Heart right ventricle (tissue), 16 donors: ENCODE measurements at regions not wholly inside any gene's neighbourhood (a gene's known extent, or its start where the extent isn't known, plus 50 kb on each side); places are given as distances from the start of the nearest gene placed in this dataset.
A peak's percentile ranks its signal among the peaks of the same experiment; 100 is the strongest.
"Not testable (repeated sequence)": the region's sequence is repeated elsewhere in the genome, so short reads cannot be mapped to it uniquely, and the experiment has no call there.

Experiments
- ATAC-seq, 8 donors: fragments of 200-7000 bp; cut with Tn5 transposase; one replicate each; pipeline ENCODE4 v1.9.1; 2020; ENCODE audit warnings: mild to moderate bottlenecking in 8 of 8, moderate library complexity in 8 of 8, moderate number of reproducible peaks in 1 of 8
- DNase-seq, 2 donors: peaks; one replicate each; pipeline ENCODE4 v3.0.0-alpha.2; 2020
- H3K27ac ChIP-seq, 10 donors: fragments of 200-600 bp; sonication (generic) in 2 of 10; one replicate each; pipeline versions ENCODE4 v1.5.0 to v1.8.0; 2020 to 2022; ENCODE audit warnings: mild to moderate bottlenecking in 3 of 10
- H3K27me3 ChIP-seq, 7 donors: fragments of 200-600 bp; one replicate each; pipeline ENCODE4 v1.8.0; 2021 to 2022; ENCODE audit warnings: mild to moderate bottlenecking in 2 of 7
- H3K36me3 ChIP-seq, 9 donors: fragments of 200-600 bp; sonication (generic) in 1 of 9; one replicate each; pipeline versions ENCODE4 v1.5.0 to v1.8.0; 2020 to 2022; ENCODE audit warnings: mild to moderate bottlenecking in 2 of 9
- H3K4me1 ChIP-seq, 9 donors: fragments of 200-600 bp; sonication (generic) in 1 of 9; one replicate each; pipeline versions ENCODE4 v1.5.0 to v1.8.0; 2020 to 2022; ENCODE audit warnings: mild to moderate bottlenecking in 4 of 9
- H3K4me3 ChIP-seq, 10 donors: fragments of 200-600 bp; sonication (generic) in 2 of 10; one replicate each; pipeline versions ENCODE4 v1.5.0 to v1.8.0; 2020 to 2022; ENCODE audit warnings: mild to moderate bottlenecking in 7 of 10, moderate library complexity in 2 of 10
- H3K9me3 ChIP-seq, 11 donors: fragments of 200-600 bp in 10 of 11; sonication (generic) in 2 of 11; one replicate each; pipeline versions ENCODE4 v1.5.0 to v1.8.0; 2013 to 2022; ENCODE audit warnings: mild to moderate bottlenecking in 2 of 11, control low read depth in 1 of 11, moderate library complexity in 1 of 11
- WGBS, 2 donors: extraction: QIAGEN DNeasy Blood & Tissue Kit; methylation state at CpG; one replicate each; pipeline ENCODE4 v1.1.7; 2013; ENCODE audit warnings: inconsistent platforms in 1 of 2; 5-methylcytosine and 5-hydroxymethylcytosine counted together
- intact Hi-C, 10 donors: fragments of 100-400 bp; cut with DNase I; formaldehyde crosslinking; loops; one replicate each; pipeline versions ENCODE4 v1.11.1 to v1.14.2; 2022
- TF ChIP-seq, protein P1 (sequence below), 9 donors: fragments of 200-600 bp; sonication (generic) in 2 of 9; IDR thresholded peaks; one replicate each; pipeline versions ENCODE4 v1.5.0 to v1.8.0; 2021 to 2022; ENCODE audit warnings: antibody characterized with exemption in 9 of 9, mild to moderate bottlenecking in 5 of 9, moderate library complexity in 1 of 9
- donor health status: Arrhythmogenic right ventricular cardiomyopathy.
- donor health status: ischemic (EF 13 %, LVEDD 7.1; RV severe dilation, severe dysfunction).
- donor health status: healthy with polysubstance abuse.
- donor health status: DM: no; HTN: yes; CAD: no.
- donor health status: DM: no; HTN: no; CAD: no.
- donor health status: ischemic (EF 25% LVEDD 6.9; RV normal size, moderate dysfunction).
- donor health status: ischemic (EF 25% LVEDD 5.7; RV mildly dilated, moderate dysfunction).
- donor health status: healthy.
- donor health status: DM: yes; HTN: yes; CAD: no.
- donor health status: Ischemic cardiomyopathy.
- donor health status: ischemic (EF 35%, LVEDD 5.7; RV mildly dilated, moderate dysfunction).
- donor health status: nonischemic (EF 11% LVEDD 7.7; RV severe dilation, severe dysfunction).
- donor health status: DM: yes; HTN: yes; CAD: no.
- donor health status: PGD.
- donor health status: ischemic (EF 29% LVEDD 5.4; RV normal size, mild dysfunction).
- donor health status: nonischemic (EF 23%, LVEDD 6.1; RV moderate dilation, normal function).

DNA sequence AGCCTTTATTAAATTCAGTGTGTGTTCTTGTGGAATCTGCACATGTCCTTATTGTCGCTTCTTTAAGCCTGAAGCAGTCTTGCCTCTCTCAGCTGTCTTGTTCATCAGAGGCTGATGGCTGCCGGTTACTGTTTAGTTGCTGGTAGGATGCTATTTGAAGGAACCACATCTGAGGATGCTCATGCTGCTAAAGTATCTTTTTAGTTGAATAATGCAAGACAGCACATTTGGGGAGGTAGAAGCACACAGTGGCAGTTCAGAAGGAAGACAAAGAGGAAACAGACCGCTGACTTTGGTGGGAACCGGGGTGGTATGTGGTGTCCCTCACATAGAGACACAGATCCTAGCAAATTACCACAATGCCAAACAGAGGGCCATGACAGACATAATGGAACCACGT is 144.2 kb upstream of the HDDC2 start:
- ATAC-seq, result no peak
- 92 to 95% methylated on average over 5 of the region's 5 CpGs for WGBS, 2 donors
- no peak for DNase-seq
- intact Hi-C loops, result loop anchor here in 3 of 10 donors (1.0 to 10.0 kb wide), 3 partner anchors 37 to 299 kb away; partner anchors contain the start of gene HEY2 (in 2 of the 3)
- Histone ChIP-seq H3K4me1 (peaks cover 0 to 19% (median 4%) of the 10 kb centered on the region in 9 donors), H3K27me3 (no peaks in the 10 kb centered on the region), H3K27ac (peak overlapping the region in 3 of 10 donors; percentile 75 to 78 (median 77)), H3K36me3 (no peaks in the 10 kb centered on the region), H3K4me3 (no peak overlapping the region), H3K9me3 (peaks cover 0 to 20% (median 0%) of the 10 kb centered on the region in 11 donors)
- TF ChIP-seq, protein P1, sequence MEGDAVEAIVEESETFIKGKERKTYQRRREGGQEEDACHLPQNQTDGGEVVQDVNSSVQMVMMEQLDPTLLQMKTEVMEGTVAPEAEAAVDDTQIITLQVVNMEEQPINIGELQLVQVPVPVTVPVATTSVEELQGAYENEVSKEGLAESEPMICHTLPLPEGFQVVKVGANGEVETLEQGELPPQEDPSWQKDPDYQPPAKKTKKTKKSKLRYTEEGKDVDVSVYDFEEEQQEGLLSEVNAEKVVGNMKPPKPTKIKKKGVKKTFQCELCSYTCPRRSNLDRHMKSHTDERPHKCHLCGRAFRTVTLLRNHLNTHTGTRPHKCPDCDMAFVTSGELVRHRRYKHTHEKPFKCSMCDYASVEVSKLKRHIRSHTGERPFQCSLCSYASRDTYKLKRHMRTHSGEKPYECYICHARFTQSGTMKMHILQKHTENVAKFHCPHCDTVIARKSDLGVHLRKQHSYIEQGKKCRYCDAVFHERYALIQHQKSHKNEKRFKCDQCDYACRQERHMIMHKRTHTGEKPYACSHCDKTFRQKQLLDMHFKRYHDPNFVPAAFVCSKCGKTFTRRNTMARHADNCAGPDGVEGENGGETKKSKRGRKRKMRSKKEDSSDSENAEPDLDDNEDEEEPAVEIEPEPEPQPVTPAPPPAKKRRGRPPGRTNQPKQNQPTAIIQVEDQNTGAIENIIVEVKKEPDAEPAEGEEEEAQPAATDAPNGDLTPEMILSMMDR (IDR thresholded peaks at IDR 0.05), result no peak

DNA sequence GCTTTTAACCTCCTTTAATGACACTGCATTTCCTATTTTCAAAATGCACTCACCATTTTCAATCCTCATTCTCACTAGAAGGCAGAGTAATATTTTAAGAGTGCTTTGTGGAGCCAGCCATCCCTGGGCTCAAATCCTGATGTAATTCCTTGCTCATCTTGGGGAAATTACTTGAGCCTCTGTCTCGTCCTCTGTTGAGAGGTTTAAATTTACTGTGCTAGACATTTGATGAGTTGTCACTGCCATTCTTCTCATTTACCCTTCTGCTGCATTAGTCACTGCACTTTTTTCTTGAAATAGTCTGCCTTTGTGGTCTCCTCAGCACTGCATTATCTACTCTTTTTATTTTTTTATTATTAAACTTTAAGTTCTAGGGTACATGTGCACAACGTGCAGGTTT is 150.0 kb upstream of the HDDC2 start:
- H3K27me3 ChIP-seq, result no peaks in the 10 kb centered on the region
- H3K4me3 ChIP-seq, result no peak overlapping the region
- H3K4me1 ChIP-seq, result no peaks in the 10 kb centered on the region
- intact Hi-C loops, result no loop called here
- no peak for ATAC-seq
- no peaks in the 10 kb centered on the region for H3K36me3 ChIP-seq
- H3K27ac ChIP-seq, result no peak overlapping the region
- DNase-seq, result no peak
- WGBS, 2 donors, result 44 to 48% methylated on average over 2 of the region's 2 CpGs
- TF ChIP-seq, protein P1 (IDR thresholded peaks at IDR 0.05), result no peak
- H3K9me3 ChIP-seq, result peaks cover 0 to 36% (median 14%) of the 10 kb centered on the region in 11 donors

DNA sequence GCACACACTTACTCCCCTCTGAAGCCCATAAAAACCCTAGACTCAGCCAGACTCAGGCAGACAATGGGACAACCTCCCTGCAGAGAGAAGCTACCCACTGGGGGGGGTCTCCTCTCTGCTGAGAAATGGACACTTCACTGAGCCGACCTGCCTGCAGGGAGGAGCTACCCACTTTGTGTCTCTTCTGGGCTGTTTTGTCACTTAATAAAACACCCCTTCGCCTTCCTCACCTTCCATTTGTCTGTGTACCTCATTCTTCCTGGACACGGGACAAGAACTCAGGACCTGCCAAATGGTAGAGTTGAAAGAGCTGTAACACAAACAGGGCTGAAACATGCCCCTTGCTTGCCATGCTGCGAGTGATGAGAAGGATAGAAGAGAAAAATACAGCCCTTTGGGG is 151.7 kb upstream of the HDDC2 start:
- ATAC-seq, result no peak
- WGBS, 2 donors, result 72 to 74% methylated on average over 4 of the region's 4 CpGs
- DNase-seq, result no peak
- TF ChIP-seq, protein P1 (IDR thresholded peaks at IDR 0.05), result no peak
- H3K9me3 ChIP-seq, result peaks cover 0 to 32% (median 14%) of the 10 kb centered on the region in 11 donors
- H3K27ac ChIP-seq, result no peak overlapping the region
- H3K36me3 ChIP-seq, result no peaks in the 10 kb centered on the region
- H3K4me1 ChIP-seq, result no peaks in the 10 kb centered on the region
- intact Hi-C loops, result no loop called here
- no peak overlapping the region for H3K4me3 ChIP-seq
- no peaks in the 10 kb centered on the region for H3K27me3 ChIP-seq

GRCh38 chr6:125454351-125454750 is 152.6 kb upstream of the HDDC2 start:
- 61 to 67% methylated on average over 1 of the region's 1 CpG for WGBS, 2 donors
- no peak for ATAC-seq
- peaks cover 0 to 35% (median 11%) of the 10 kb centered on the region in 11 donors for H3K9me3 ChIP-seq
- no peak overlapping the region for H3K27ac ChIP-seq
- no peak overlapping the region for H3K4me3 ChIP-seq
- H3K36me3 ChIP-seq, result no peaks in the 10 kb centered on the region
- H3K27me3 ChIP-seq, result no peaks in the 10 kb centered on the region
- intact Hi-C loops, result no loop called here
- H3K4me1 ChIP-seq, result no peaks in the 10 kb centered on the region
- TF ChIP-seq, protein P1 (IDR thresholded peaks at IDR 0.05), result no peak
- DNase-seq, result no peak

- H3K4me1 ChIP-seq, intact Hi-C loops, ATAC-seq, DNase-seq, H3K4me3 ChIP-seq, H3K27me3 ChIP-seq, H3K27ac ChIP-seq, H3K36me3 ChIP-seq: not testable (repeated sequence)
- WGBS, 2 donors, result 92 to 100% methylated on average over 1 of the region's 1 CpG
- peaks cover 0 to 28% (median 6%) of the 10 kb centered on the region in 11 donors for H3K9me3 ChIP-seq
Measured at GRCh38 chr6:125458493-125458892, 156.7 kb upstream of the HDDC2 start.

DNA sequence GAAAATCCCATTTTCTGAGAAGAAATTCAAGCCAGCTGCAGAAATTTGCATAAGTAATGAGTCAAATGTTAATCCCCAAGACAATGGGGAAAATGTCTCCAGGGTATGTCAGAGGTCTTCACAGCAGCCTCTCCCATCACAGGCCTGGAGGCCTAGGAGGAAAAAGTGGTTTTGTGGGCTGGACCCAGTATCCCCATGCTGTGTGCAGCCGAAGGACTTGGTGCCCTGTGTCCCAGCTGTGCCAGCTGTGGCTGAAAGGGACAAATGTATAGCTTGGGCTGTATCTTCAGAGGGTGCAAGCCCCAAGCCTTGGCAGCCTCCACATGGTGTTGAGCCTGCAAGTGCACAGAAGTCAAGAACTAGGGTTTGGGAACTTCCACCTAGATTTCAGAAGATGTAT is 163.6 kb upstream of the HDDC2 start:
- H3K9me3 ChIP-seq, H3K27ac ChIP-seq, H3K4me1 ChIP-seq, DNase-seq, H3K27me3 ChIP-seq, H3K4me3 ChIP-seq, H3K36me3 ChIP-seq, intact Hi-C loops, ATAC-seq: not testable (repeated sequence)
- WGBS, 2 donors, result 97 to 100% methylated on average over 1 of the region's 1 CpG
